Nephron (organoid): ENCODE measurements at regions not wholly inside any gene's neighbourhood (a gene's known extent, or its start where the extent isn't known, plus 50 kb on each side); places are given as distances from the start of the nearest gene placed in this dataset.
A peak's percentile ranks its signal among the peaks of the same experiment; 100 is the strongest.

Source experiments
- H3K27ac Mint-ChIP-seq, 3 experiments: 2 replicates each; pipeline ENCODE4 v1.8.0; 2020; ENCODE audit warnings: mixed read lengths in 3 of 3, mild to moderate bottlenecking in 2 of 3, moderate library complexity in 1 of 3
- H3K27me3 Mint-ChIP-seq: 2 replicates; pipeline ENCODE4 v1.8.0; 2021; ENCODE audit warnings: low read depth, mild to moderate bottlenecking, moderate library complexity, mixed read lengths
- H3K36me3 Mint-ChIP-seq: 2 replicates; pipeline ENCODE4 v1.8.0; 2020; ENCODE audit warnings: low read depth, mixed read lengths
- H3K4me1 Mint-ChIP-seq: 2 replicates; pipeline ENCODE4 v1.8.0; 2020; ENCODE audit warnings: mixed read lengths
- H3K4me3 Mint-ChIP-seq, 3 experiments: 2 replicates each; pipeline ENCODE4 v1.8.0; 2020; ENCODE audit warnings: mild to moderate bottlenecking in 3 of 3, mixed read lengths in 3 of 3, moderate library complexity in 2 of 3
- H3K9me3 Mint-ChIP-seq: 2 replicates; pipeline ENCODE4 v1.8.0; 2020; ENCODE audit warnings: mixed read lengths
- CTCF ChIP-seq, 3 experiments: fragments of 200-600 bp; sonication (generic); IDR thresholded peaks; one replicate each; pipeline ENCODE4 v1.5.0; 2021; ENCODE audit warnings: antibody characterized with exemption in 3 of 3; ENCODE audit not compliant: unreplicated experiment in 3 of 3

DNA sequence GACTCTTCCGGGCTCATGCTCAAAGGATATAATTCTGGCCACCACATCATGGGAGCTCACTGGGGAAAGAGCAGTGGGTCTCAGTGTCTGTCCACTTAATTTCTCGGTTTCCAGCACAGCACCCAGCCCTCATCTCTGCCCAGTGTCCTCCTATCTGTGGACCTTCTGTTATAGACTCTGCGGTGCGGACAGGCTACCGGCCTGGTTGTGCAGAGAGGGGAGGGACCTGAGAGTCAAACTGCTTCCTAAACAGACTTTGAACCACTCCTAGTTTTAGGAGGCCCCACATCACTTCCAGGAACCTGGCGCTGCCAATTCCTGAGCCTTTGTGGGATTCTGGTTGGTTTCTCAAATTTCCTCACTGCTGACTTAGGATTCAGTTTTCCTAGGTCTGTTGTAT, 59.8 kb upstream of the MED4 start:
- no peak for TF ChIP-seq CTCF (IDR thresholded peaks at IDR 0.05; ENCODE audit: unreplicated experiment in 3 of 3)
- Mint-ChIP-seq H3K27me3 (no peaks in the 10 kb centered on the region), H3K4me1 (peaks cover 11% of the 10 kb centered on the region)

DNA sequence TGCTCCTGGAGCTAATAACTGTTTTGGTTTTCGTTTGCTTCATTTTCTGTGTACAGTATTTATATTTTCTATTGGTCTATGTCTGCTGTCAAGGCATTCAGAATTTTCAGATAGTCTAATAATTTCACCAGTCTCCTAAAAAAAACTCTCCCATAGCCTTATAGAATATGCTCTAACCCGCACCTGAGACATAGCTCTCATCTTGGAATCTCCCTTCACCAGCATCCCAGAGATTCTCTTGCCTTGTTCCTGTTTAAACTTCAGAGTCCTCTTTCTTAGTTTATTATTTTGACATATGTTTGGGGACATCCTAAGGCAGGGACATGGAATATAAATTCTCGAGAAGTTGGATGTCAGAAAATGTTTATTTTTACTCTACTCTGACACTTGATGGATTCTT, 58.3 kb upstream of the MED4 start:
- H3K36me3 Mint-ChIP-seq = no peaks in the 10 kb centered on the region
- no peak overlapping the region for H3K4me3 Mint-ChIP-seq
- no peak overlapping the region for H3K27ac Mint-ChIP-seq
- H3K27me3 Mint-ChIP-seq = no peaks in the 10 kb centered on the region
- TF ChIP-seq CTCF (IDR thresholded peaks at IDR 0.05; ENCODE audit: unreplicated experiment in 3 of 3) = no peak
- H3K4me1 Mint-ChIP-seq = peaks cover 8% of the 10 kb centered on the region
- peaks cover 3% of the 10 kb centered on the region for H3K9me3 Mint-ChIP-seq

More for the DNA sequence above, 59.8 kb upstream of the MED4 start:
- Mint-ChIP-seq H3K9me3 (peaks cover 2% of the 10 kb centered on the region), H3K27ac (peak overlapping the region; percentile 68 to 88 (median 70)), H3K36me3 (no peaks in the 10 kb centered on the region), H3K4me3 (no peak overlapping the region)

GRCh38 chr13:48151363-48152161, 56.7 kb upstream of the MED4 start:
- no peak for TF ChIP-seq CTCF (IDR thresholded peaks at IDR 0.05; ENCODE audit: unreplicated experiment in 3 of 3)
- Mint-ChIP-seq H3K27ac (peak overlapping the region; percentile 40 to 79 (median 60)), H3K4me1 (peaks cover 6% of the 10 kb centered on the region), H3K4me3 (no peak overlapping the region), H3K36me3 (peaks cover 3% of the 10 kb centered on the region), H3K27me3 (no peaks in the 10 kb centered on the region), H3K9me3 (peaks cover 6% of the 10 kb centered on the region)

DNA sequence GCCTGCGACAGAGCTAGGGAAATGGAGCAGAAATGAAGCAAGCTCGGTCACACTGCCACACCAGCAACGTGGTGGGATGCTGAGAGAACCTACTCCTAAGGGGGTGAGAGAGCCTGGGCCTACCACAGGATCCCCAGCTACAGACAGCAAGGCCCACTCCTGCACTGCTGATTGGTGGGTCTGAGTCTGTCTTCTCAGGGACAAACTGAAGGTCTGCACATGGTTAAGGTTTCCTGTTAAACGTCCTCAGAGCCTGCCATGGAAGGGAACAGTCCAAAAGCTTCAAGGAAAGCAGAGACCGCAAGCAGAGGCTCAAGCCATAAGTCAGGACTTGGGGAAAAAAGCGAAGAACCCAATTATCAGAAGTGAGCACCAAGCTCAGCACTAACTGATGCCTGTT, 53.5 kb upstream of the MED4 start:
- Mint-ChIP-seq H3K27me3 (no peaks in the 10 kb centered on the region), H3K4me1 (peaks cover 9% of the 10 kb centered on the region), H3K9me3 (peaks cover 6% of the 10 kb centered on the region), H3K27ac (peak overlapping the region in 1 of 3 experiments; percentile 25), H3K36me3 (peaks cover 3% of the 10 kb centered on the region), H3K4me3 (no peak overlapping the region)
- TF ChIP-seq CTCF (IDR thresholded peaks at IDR 0.05; ENCODE audit: unreplicated experiment in 3 of 3) = no peak

- TF ChIP-seq CTCF (IDR thresholded peaks at IDR 0.05; ENCODE audit: unreplicated experiment in 3 of 3) = no peak
- Mint-ChIP-seq H3K36me3 (peaks cover 3% of the 10 kb centered on the region), H3K9me3 (peaks cover 8% of the 10 kb centered on the region), H3K27me3 (peaks cover 3% of the 10 kb centered on the region), H3K4me1 (peaks cover 9% of the 10 kb centered on the region), H3K27ac (no peak overlapping the region), H3K4me3 (no peak overlapping the region)
Measured at GRCh38 chr13:48146636-48147035, 51.7 kb upstream of the MED4 start.

DNA sequence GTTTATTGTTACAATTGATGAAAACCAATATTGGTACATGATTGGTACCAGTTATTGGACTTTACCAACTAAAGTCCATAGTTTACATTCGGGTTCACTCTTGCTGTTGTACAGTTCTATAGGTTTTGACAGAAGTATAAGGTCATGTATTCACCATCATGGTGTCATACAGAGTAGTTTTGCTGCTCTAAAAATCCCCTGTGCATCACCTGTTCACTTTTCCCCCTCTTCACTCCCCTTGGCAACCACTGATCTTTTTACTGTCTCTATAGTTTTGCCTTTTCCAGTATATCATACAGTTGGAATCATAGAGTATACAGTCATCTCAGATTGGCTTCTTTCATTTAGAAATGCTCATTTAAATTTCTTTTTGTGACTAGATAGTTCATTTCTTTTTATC, 51.2 kb upstream of the MED4 start:
- H3K4me1 Mint-ChIP-seq = peaks cover 9% of the 10 kb centered on the region
- H3K36me3 Mint-ChIP-seq = peaks cover 3% of the 10 kb centered on the region
- TF ChIP-seq CTCF (IDR thresholded peaks at IDR 0.05; ENCODE audit: unreplicated experiment in 3 of 3) = no peak
- H3K27ac Mint-ChIP-seq = no peak overlapping the region
- peaks cover 3% of the 10 kb centered on the region for H3K27me3 Mint-ChIP-seq
- H3K9me3 Mint-ChIP-seq = peaks cover 8% of the 10 kb centered on the region
- no peak overlapping the region for H3K4me3 Mint-ChIP-seq
